ENCODE measurements at regions not wholly inside any gene's neighbourhood (a gene's known extent, or its start where the extent isn't known, plus 50 kb on each side); places are given as distances from the start of the nearest gene placed in this dataset.

- Histone ChIP-seq H3K79me2 (ENCODE audit: insufficient read depth, low read length) (no peaks in the 10 kb centered on the region), H3K4me3 (ENCODE audit: insufficient read depth, low read length) (no peak overlapping the region), H3K9me3 (ENCODE audit: low read depth, low read length) (no peaks in the 10 kb centered on the region), H3K27me3 (ENCODE audit: insufficient read depth, low read length) (no peaks in the 10 kb centered on the region), H4K20me1 (ENCODE audit: insufficient read depth, low read length) (no peaks in the 10 kb centered on the region), H3K27ac (ENCODE audit: low read depth, low read length) (no peak overlapping the region), H3K4me1 (ENCODE audit: insufficient read depth, low read length) (no peaks in the 10 kb centered on the region), H3K4me2 (ENCODE audit: insufficient read depth, low read length) (no peak overlapping the region), H2AFZ (ENCODE audit: low read length) (no peak overlapping the region), H3K36me3 (ENCODE audit: insufficient read depth, low read length) (no peaks in the 10 kb centered on the region)
- no peak for DNase-seq (ENCODE audit: insufficient read length, low spot score, missing footprints)
- TF ChIP-seq CTCF (IDR thresholded peaks at IDR 0.05; ENCODE audit: extremely low read depth, low read depth, low read length), result no peak
These were observed 320.0 kb downstream of the FSIP2 start for GRCh38 chr2:186058614-186059013.

GRCh38 chr2:186059096-186059495 is 320.5 kb downstream of the FSIP2 start:
- DNase-seq (ENCODE audit: insufficient read length, low spot score, missing footprints), result no peak
- H3K36me3 ChIP-seq (ENCODE audit: insufficient read depth, low read length), result no peaks in the 10 kb centered on the region
- H3K27ac ChIP-seq (ENCODE audit: low read depth, low read length), result no peak overlapping the region
- no peaks in the 10 kb centered on the region for H3K9me3 ChIP-seq (ENCODE audit: low read depth, low read length)
- no peaks in the 10 kb centered on the region for H4K20me1 ChIP-seq (ENCODE audit: insufficient read depth, low read length)
- no peaks in the 10 kb centered on the region for H3K4me1 ChIP-seq (ENCODE audit: insufficient read depth, low read length)
- no peaks in the 10 kb centered on the region for H3K27me3 ChIP-seq (ENCODE audit: insufficient read depth, low read length)
- no peaks in the 10 kb centered on the region for H3K79me2 ChIP-seq (ENCODE audit: insufficient read depth, low read length)
- no peak for TF ChIP-seq CTCF (IDR thresholded peaks at IDR 0.05; ENCODE audit: extremely low read depth, low read depth, low read length)
- H3K4me3 ChIP-seq (ENCODE audit: insufficient read depth, low read length), result no peak overlapping the region
- no peak overlapping the region for H3K4me2 ChIP-seq (ENCODE audit: insufficient read depth, low read length)
- H2AFZ ChIP-seq (ENCODE audit: low read length), result no peak overlapping the region

GRCh38 chr2:186060744-186061440 is 322.3 kb downstream of the FSIP2 start:
- Histone ChIP-seq H3K27me3 (ENCODE audit: insufficient read depth, low read length) (no peaks in the 10 kb centered on the region), H3K9me3 (ENCODE audit: low read depth, low read length) (no peaks in the 10 kb centered on the region), H3K79me2 (ENCODE audit: insufficient read depth, low read length) (no peaks in the 10 kb centered on the region), H3K36me3 (ENCODE audit: insufficient read depth, low read length) (no peaks in the 10 kb centered on the region), H2AFZ (ENCODE audit: low read length) (no peak overlapping the region), H3K27ac (ENCODE audit: low read depth, low read length) (no peak overlapping the region), H3K4me1 (ENCODE audit: insufficient read depth, low read length) (no peaks in the 10 kb centered on the region), H4K20me1 (ENCODE audit: insufficient read depth, low read length) (no peaks in the 10 kb centered on the region), H3K4me2 (ENCODE audit: insufficient read depth, low read length) (no peak overlapping the region), H3K4me3 (ENCODE audit: insufficient read depth, low read length) (no peak overlapping the region)
- no peak for DNase-seq (ENCODE audit: insufficient read length, low spot score, missing footprints)
- TF ChIP-seq CTCF (IDR thresholded peaks at IDR 0.05; ENCODE audit: extremely low read depth, low read depth, low read length), result no peak

GRCh38 chr2:186064507-186064906 is 325.9 kb downstream of the FSIP2 start:
- TF ChIP-seq CTCF (IDR thresholded peaks at IDR 0.05; ENCODE audit: extremely low read depth, low read depth, low read length), result no peak
- Histone ChIP-seq H3K27me3 (ENCODE audit: insufficient read depth, low read length) (no peaks in the 10 kb centered on the region), H4K20me1 (ENCODE audit: insufficient read depth, low read length) (no peaks in the 10 kb centered on the region), H3K9me3 (ENCODE audit: low read depth, low read length) (no peaks in the 10 kb centered on the region), H3K36me3 (ENCODE audit: insufficient read depth, low read length) (no peaks in the 10 kb centered on the region), H3K4me3 (ENCODE audit: insufficient read depth, low read length) (no peak overlapping the region), H3K79me2 (ENCODE audit: insufficient read depth, low read length) (no peaks in the 10 kb centered on the region), H3K4me2 (ENCODE audit: insufficient read depth, low read length) (no peak overlapping the region), H2AFZ (ENCODE audit: low read length) (no peak overlapping the region), H3K27ac (ENCODE audit: low read depth, low read length) (no peak overlapping the region), H3K4me1 (ENCODE audit: insufficient read depth, low read length) (no peaks in the 10 kb centered on the region)
- no peak for DNase-seq (ENCODE audit: insufficient read length, low spot score, missing footprints)

All from osteoblast (primary cell).